Right lobe of liver (tissue), 6 donors: ENCODE measurements at regions not wholly inside any gene's neighbourhood (a gene's known extent, or its start where the extent isn't known, plus 50 kb on each side); places are given as distances from the start of the nearest gene placed in this dataset.

Experiments
- ATAC-seq, 4 donors: fragments of 200-7000 bp; cut with Tn5 transposase; one replicate each; pipeline ENCODE4 v1.9.1; 2020; ENCODE audit warnings: mild to moderate bottlenecking in 4 of 4, moderate library complexity in 4 of 4
- DNase-seq, 3 donors: peaks; one replicate each; pipeline ENCODE4 v3.0.0-alpha.2; 2020
- H3K27ac ChIP-seq, 3 donors: fragments of 200-600 bp; one replicate each; pipeline ENCODE4 v1.8.0; 2022
- H3K27me3 ChIP-seq, 2 donors: fragments of 200-600 bp; one replicate each; pipeline ENCODE4 v1.8.0; 2022
- H3K36me3 ChIP-seq, 4 donors: fragments of 200-600 bp; sonication (generic) in 1 of 4; one replicate each; pipeline versions ENCODE4 v1.5.1 to v1.8.0; 2017 to 2022; ENCODE audit warnings: control low read depth in 1 of 4
- H3K4me1 ChIP-seq, 4 donors: fragments of 200-600 bp; sonication (generic) in 1 of 4; one replicate each; pipeline versions ENCODE4 v1.5.1 to v1.8.0; 2017 to 2022; ENCODE audit warnings: control low read depth in 1 of 4
- H3K4me3 ChIP-seq, 3 donors: fragments of 200-600 bp; one replicate each; pipeline ENCODE4 v1.8.0; 2022
- H3K9me3 ChIP-seq, 4 donors: fragments of 200-600 bp; sonication (generic) in 1 of 4; one replicate each; pipeline versions ENCODE4 v1.5.1 to v1.8.0; 2017 to 2022; ENCODE audit warnings: control low read depth in 1 of 4
- CTCF ChIP-seq, 4 donors: fragments of 200-600 bp in 3 of 4; fragments of 450-650 bp in 1 of 4; IDR thresholded peaks; one replicate each; pipeline versions ENCODE4 v1.5.1 to v1.8.0; 2016 to 2022; ENCODE audit warnings: antibody characterized with exemption in 4 of 4, mild to moderate bottlenecking in 2 of 4
- POLR2A ChIP-seq: fragments of 450-650 bp; IDR thresholded peaks from one replicate; pipeline ENCODE4 v1.6.1; 2017; ENCODE audit warnings: antibody characterized with exemption, mild to moderate bottlenecking
- WGBS: methylation state at CpG from one replicate; pipeline ENCODE4 v1.1.6; 2018; ENCODE audit warnings: low coverage, low lambda C conversion rate; ENCODE audit not compliant: insufficient coverage; ENCODE audit errors: missing lambda C conversion rate; 5-methylcytosine and 5-hydroxymethylcytosine counted together
- intact Hi-C, 2 donors: fragments of 100-400 bp; cut with DNase I; formaldehyde crosslinking; loops; one replicate each; pipeline versions ENCODE4 v1.11.2 to v1.14.1; 2022
- donor health status: DM: no; HTN: yes; CAD: no.
- donor health status: DM: no; HTN: no; CAD: no.
- donor health status: DM: no; HTN: no; CAD: no.
- donor health status: DM: no; HTN: yes; CAD: no.
- donor health status: DM: no; HTN: yes; CAD: no.

DNA sequence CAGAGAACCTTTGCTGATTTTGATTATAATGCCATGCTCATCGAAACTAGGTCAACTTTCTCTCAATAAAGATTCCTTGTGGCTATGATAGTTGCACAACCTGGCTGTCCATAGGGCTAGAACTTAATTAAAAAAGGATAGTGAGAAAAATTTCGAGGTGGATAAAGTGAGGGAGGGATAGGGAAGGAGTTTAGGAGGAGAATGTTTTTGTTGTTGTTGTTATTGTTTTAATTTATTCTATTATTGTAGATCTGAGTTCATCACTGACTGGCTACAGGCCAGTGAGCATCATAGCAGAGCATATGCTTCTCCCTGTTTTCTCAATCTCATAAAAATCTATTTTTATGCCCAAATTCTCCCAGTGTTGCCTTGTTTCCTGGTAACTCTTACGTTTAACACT lies 688.7 kb upstream of the GRM3 start:
- Histone ChIP-seq H3K27me3 (no peaks in the 10 kb centered on the region), H3K9me3 (no peaks in the 10 kb centered on the region), H3K36me3 (no peaks in the 10 kb centered on the region), H3K4me1 (no peaks in the 10 kb centered on the region), H3K27ac (no peak overlapping the region), H3K4me3 (no peak overlapping the region)
- ATAC-seq (no peak), DNase-seq (no peak)
- intact Hi-C loops = no loop called here
- 22% methylated on average over 3 of the region's 3 CpGs for WGBS
- TF ChIP-seq POLR2A (no peak), CTCF (IDR thresholded peaks at IDR 0.05) (no peak)

DNA sequence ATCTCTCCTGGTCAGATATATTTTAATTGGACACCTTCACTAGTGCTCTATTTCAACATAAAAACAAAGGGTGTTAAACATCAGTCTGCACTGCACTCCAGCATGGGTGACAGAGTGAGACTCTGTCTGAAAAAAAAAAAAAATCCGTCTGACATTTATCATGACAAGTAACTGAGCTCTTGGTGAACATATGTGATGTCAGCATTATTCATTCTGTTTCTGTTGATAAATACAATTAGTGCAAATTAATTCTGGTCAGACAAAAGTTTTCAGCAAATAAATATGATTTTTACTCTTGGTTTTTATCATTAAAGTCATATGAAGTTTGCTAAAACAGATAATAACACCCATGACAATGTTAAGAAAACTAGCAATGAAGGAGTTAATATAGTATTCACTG lies 692.8 kb upstream of the GRM3 start:
- intact Hi-C loops = no loop called here
- TF ChIP-seq CTCF (IDR thresholded peaks at IDR 0.05) (no peak), POLR2A (no peak)
- Histone ChIP-seq H3K27me3 (no peaks in the 10 kb centered on the region), H3K4me3 (no peak overlapping the region), H3K9me3 (peaks cover 0 to 3% (median 0%) of the 10 kb centered on the region in 4 donors), H3K36me3 (no peaks in the 10 kb centered on the region), H3K4me1 (no peaks in the 10 kb centered on the region), H3K27ac (no peak overlapping the region)
- DNase-seq = no peak
- 15% methylated on average over 1 of the region's 1 CpG for WGBS
- ATAC-seq = no peak

DNA sequence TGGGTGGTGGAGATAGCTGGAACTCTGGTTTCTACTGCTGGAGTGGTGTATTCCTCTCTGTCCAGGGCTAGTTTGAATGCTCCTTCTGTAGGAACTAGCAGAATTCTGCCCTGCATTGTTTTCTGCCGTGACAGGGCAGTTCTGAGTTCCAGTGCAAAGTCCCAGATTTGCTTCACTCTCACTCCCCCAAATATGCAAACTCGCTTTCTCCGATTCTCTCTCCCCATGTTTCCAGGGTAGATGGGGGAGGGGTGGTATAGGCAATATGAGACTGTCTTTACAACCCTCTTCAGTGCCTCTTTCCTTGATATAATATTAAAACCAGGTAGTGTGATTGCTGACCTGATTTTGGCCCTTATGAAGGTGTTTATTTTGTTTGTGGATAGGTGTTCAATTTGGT lies 693.3 kb upstream of the GRM3 start:
- TF ChIP-seq CTCF (IDR thresholded peaks at IDR 0.05) (no peak), POLR2A (no peak)
- intact Hi-C loops = no loop called here
- no peak overlapping the region for H3K27ac ChIP-seq
- no peak for ATAC-seq
- H3K36me3 ChIP-seq = no peaks in the 10 kb centered on the region
- 75% methylated on average over 2 of the region's 3 CpGs for WGBS
- no peaks in the 10 kb centered on the region for H3K4me1 ChIP-seq
- H3K9me3 ChIP-seq = peaks cover 0 to 3% (median 0%) of the 10 kb centered on the region in 4 donors
- no peaks in the 10 kb centered on the region for H3K27me3 ChIP-seq
- no peak overlapping the region for H3K4me3 ChIP-seq
- no peak for DNase-seq

DNA sequence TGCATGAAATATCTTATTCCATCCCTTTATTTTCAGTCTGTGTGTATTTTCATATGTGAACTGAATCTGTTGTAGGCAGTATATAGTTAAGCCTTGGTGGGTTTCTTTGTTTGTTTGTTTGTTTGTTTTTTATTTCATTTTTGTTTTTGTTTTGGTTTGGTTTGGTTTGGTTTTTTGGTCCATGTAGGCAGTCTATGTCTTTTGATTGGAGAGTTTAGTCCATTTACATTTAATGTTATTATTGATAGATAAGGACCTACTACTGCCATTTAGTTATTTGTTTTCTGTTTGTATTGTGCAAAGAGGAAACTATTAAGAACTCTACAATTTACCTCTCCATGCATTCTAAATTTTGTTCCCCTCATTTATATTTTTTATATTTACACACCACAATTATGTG lies 695.9 kb upstream of the GRM3 start:
- no peak overlapping the region for H3K4me3 ChIP-seq
- intact Hi-C loops = no loop called here
- no peaks in the 10 kb centered on the region for H3K36me3 ChIP-seq
- DNase-seq (no peak), ATAC-seq (no peak)
- no peaks in the 10 kb centered on the region for H3K4me1 ChIP-seq
- TF ChIP-seq POLR2A (no peak), CTCF (IDR thresholded peaks at IDR 0.05) (no peak)
- no peak overlapping the region for H3K27ac ChIP-seq
- H3K9me3 ChIP-seq = peaks cover 0 to 3% (median 0%) of the 10 kb centered on the region in 4 donors
- no peaks in the 10 kb centered on the region for H3K27me3 ChIP-seq

GRCh38 chr7:85940798-85941197 lies 702.9 kb upstream of the GRM3 start:
- no peaks in the 10 kb centered on the region for H3K36me3 ChIP-seq
- WGBS = 37% methylated on average over 2 of the region's 2 CpGs
- H3K4me1 ChIP-seq = no peaks in the 10 kb centered on the region
- H3K4me3 ChIP-seq = no peak overlapping the region
- ATAC-seq (no peak), DNase-seq (no peak)
- no peaks in the 10 kb centered on the region for H3K9me3 ChIP-seq
- H3K27ac ChIP-seq = no peak overlapping the region
- no peaks in the 10 kb centered on the region for H3K27me3 ChIP-seq
- TF ChIP-seq CTCF (IDR thresholded peaks at IDR 0.05) = no peak
- no peak for TF ChIP-seq POLR2A
- intact Hi-C loops = no loop called here
